SHP77 (cell line): ENCODE measurements at regions not wholly inside any gene's neighbourhood (a gene's known extent, or its start where the extent isn't known, plus 50 kb on each side); places are given as distances from the start of the nearest gene placed in this dataset.

Experiments
- DNase-seq, 2 experiments: peaks; one replicate each; lab custom pipeline; 2025; lab: John Stamatoyannopoulos, UW

- no peak for DNase-seq
Measured at GRCh38 chr5:73291873-73292272, 118.9 kb downstream of the TMEM174 start.

- DNase-seq: no peak
Measured at GRCh38 chr5:73290242-73290641, 117.2 kb downstream of the TMEM174 start.

GRCh38 chr5:73288803-73289720, 116.1 kb downstream of the TMEM174 start:
- no peak for DNase-seq

- no peak for DNase-seq
Measured at GRCh38 chr5:73286896-73287295, 113.9 kb downstream of the TMEM174 start.

- DNase-seq: no peak
Measured at GRCh38 chr5:73284985-73285384, 112.0 kb downstream of the TMEM174 start.

GRCh38 chr5:73284220-73284795, 111.3 kb downstream of the TMEM174 start:
- DNase-seq: no peak

- peak in 1 of 2 experiments; percentile 24 for DNase-seq
Measured at GRCh38 chr5:73282923-73283322, 109.9 kb downstream of the TMEM174 start.

GRCh38 chr5:73282383-73282782, 109.4 kb downstream of the TMEM174 start:
- DNase-seq: peak; percentile 44 to 55

GRCh38 chr5:73280821-73281746, 108.1 kb downstream of the TMEM174 start:
- DNase-seq: peak; percentile 74 to 75

- no peak for DNase-seq
Measured at GRCh38 chr5:73280386-73280785, 107.4 kb downstream of the TMEM174 start.

GRCh38 chr5:73279805-73280204, 106.8 kb downstream of the TMEM174 start:
- no peak for DNase-seq

GRCh38 chr5:73278693-73279092, 105.7 kb downstream of the TMEM174 start:
- no peak for DNase-seq

GRCh38 chr5:73274881-73275663, 102.1 kb downstream of the TMEM174 start:
- no peak for DNase-seq

- DNase-seq: no peak
Measured at GRCh38 chr5:73274121-73274520, 101.1 kb downstream of the TMEM174 start.

- DNase-seq: no peak
Measured at GRCh38 chr5:73273379-73274050, 100.5 kb downstream of the TMEM174 start.

GRCh38 chr5:73272351-73272750, 99.4 kb downstream of the TMEM174 start:
- DNase-seq: no peak

- no peak for DNase-seq
Measured at GRCh38 chr5:73268826-73269225, 95.8 kb downstream of the TMEM174 start.

GRCh38 chr5:73267766-73268435, 94.9 kb downstream of the TMEM174 start:
- DNase-seq: no peak

- DNase-seq: no peak
Measured at GRCh38 chr5:73266925-73267765, 94.2 kb downstream of the TMEM174 start.
